GM12878 (cell line): ENCODE measurements at regions not wholly inside any gene's neighbourhood (a gene's known extent, or its start where the extent isn't known, plus 50 kb on each side); places are given as distances from the start of the nearest gene placed in this dataset.

ENCODE experiments used
- ATAC-seq: fragments of 200-7000 bp; cut with Tn5 transposase; 3 replicates; pipeline ENCODE4 v1.9.1; 2020; ENCODE audit warnings: mild to moderate bottlenecking, moderate library complexity
- BruUV-seq: library from RNA; stranded (reverse); fragments of 400-500 nt; replicated peaks from 2 replicates; lab custom pipeline; 2021; lab: Mats Ljungman, UMichigan
- CTCF ChIA-PET: fragments of 300-600 bp; sonication (Branson Sonifier 250); formaldehyde crosslinking; extraction: SDS; loops from one replicate; lab custom pipeline; 2021; ENCODE audit warnings: inconsistent platforms; lab: Yijun Ruan, JAX
- POLR2A ChIA-PET: fragments of 350-600 bp; formaldehyde crosslinking; extraction: SDS; loops from one replicate; lab custom pipeline; 2021; ENCODE audit warnings: inconsistent platforms; lab: Charles Lee
- RAD21 ChIA-PET: fragments of 300-600 bp; sonication (Branson Sonifier 250); formaldehyde crosslinking; loops from one replicate; lab custom pipeline; 2023; ENCODE audit warnings: antibody characterized with exemption; ENCODE audit not compliant: unreplicated experiment; lab: Charles Lee
- SMC1A ChIA-PET: fragments of 300-600 bp; sonication (Branson Sonifier 250); formaldehyde crosslinking; loops from one replicate; lab custom pipeline; 2023; ENCODE audit not compliant: unreplicated experiment, uncharacterized antibody; lab: Charles Lee
- DNase-seq: peaks from one replicate; pipeline ENCODE4 v3.0.0-alpha.2; 2011; ENCODE audit warnings: low read depth, low spot score
- FAIRE-seq: peaks from 3 replicates; lab custom pipeline; 2011; peaks lifted over from hg19 to GRCh38; lab: Jason Lieb, UNC
- H2AFZ ChIP-seq: 2 replicates; pipeline ENCODE4 v1.6.0; 2011; ENCODE audit warnings: low read depth, low read length, control low read depth; ENCODE audit not compliant: control insufficient read depth
- H3K27ac ChIP-seq: 2 replicates; pipeline ENCODE4 v1.5.1; 2011; ENCODE audit warnings: control low read depth; ENCODE audit not compliant: control insufficient read depth, insufficient read depth
- H3K27me3 ChIP-seq, 2 experiments: replicated peaks in 1 of 2; 2 replicates each; pipeline versions ENCODE4 v1.6.0 to v1.6.1; 2011; ENCODE audit warnings: low read length in 1 of 2; ENCODE audit not compliant: control insufficient read depth in 2 of 2, insufficient read depth in 2 of 2
- H3K36me3 ChIP-seq, 2 experiments: 2 replicates each; pipeline ENCODE4 v1.5.1; 2011; ENCODE audit warnings: low read length in 1 of 2; ENCODE audit not compliant: control insufficient read depth in 2 of 2, insufficient read depth in 2 of 2
- H3K4me1 ChIP-seq: 2 replicates; pipeline ENCODE4 v1.6.1; 2011; ENCODE audit warnings: mild to moderate bottlenecking, low read length, moderate library complexity, mixed read lengths; ENCODE audit not compliant: control insufficient read depth, insufficient read depth
- H3K4me2 ChIP-seq: 2 replicates; pipeline ENCODE4 v1.6.0; 2011; ENCODE audit warnings: control low read depth; ENCODE audit not compliant: control insufficient read depth, insufficient read depth
- H3K4me3 ChIP-seq: fragments of 200-600 bp; sonication (generic); 2 replicates; pipeline ENCODE4 v1.5.1; 2016
- H3K79me2 ChIP-seq: 2 replicates; pipeline ENCODE4 v1.6.0; 2011; ENCODE audit warnings: low read length; ENCODE audit not compliant: control insufficient read depth, insufficient read depth
- H3K9ac ChIP-seq: 2 replicates; pipeline ENCODE4 v1.8.0; 2011; ENCODE audit warnings: low read length, control low read depth, mixed read lengths; ENCODE audit not compliant: control insufficient read depth, insufficient read depth
- H3K9me3 ChIP-seq: replicated peaks from 3 replicates; pipeline ENCODE4 v1.5.1; 2011; ENCODE audit warnings: mild to moderate bottlenecking, low read length; ENCODE audit not compliant: control insufficient read depth, insufficient read depth
- H4K20me1 ChIP-seq: 2 replicates; pipeline ENCODE4 v1.6.0; 2011; ENCODE audit not compliant: control insufficient read depth, insufficient read depth
- BMI1 ChIP-seq: fragments of 450-650 bp; IDR thresholded peaks from 2 replicates; pipeline ENCODE4 v1.6.1; 2016; ENCODE audit warnings: mild to moderate bottlenecking, moderate library complexity, borderline replicate concordance
- E2F8 ChIP-seq: fragments of 450-650 bp; IDR thresholded peaks from 2 replicates; pipeline ENCODE4 v1.6.1; 2018; ENCODE audit warnings: mild to moderate bottlenecking, low read depth, moderate library complexity; ENCODE audit not compliant: partially characterized antibody
- FOS ChIP-seq: IDR thresholded peaks from 3 replicates; pipeline ENCODE4 v1.6.1; 2011; ENCODE audit warnings: borderline replicate concordance; ENCODE audit not compliant: insufficient read length; ENCODE audit errors: extremely low read depth
- JUND ChIP-seq: IDR thresholded peaks from 2 replicates; pipeline ENCODE4 v1.6.1; 2012; ENCODE audit warnings: low read depth, mild to moderate bottlenecking, low read length, improper control_type of control experiment, moderate library complexity
- NFIC ChIP-seq: IDR thresholded peaks from 2 replicates; pipeline ENCODE4 v1.6.1; 2012; ENCODE audit warnings: low read depth, mild to moderate bottlenecking, inconsistent platforms, low read length, moderate library complexity
- PAX5 ChIP-seq: IDR thresholded peaks from 2 replicates; pipeline ENCODE4 v1.6.1; 2011; ENCODE audit warnings: low read depth, low read length, borderline replicate concordance
- POLR2AphosphoS2 ChIP-seq: IDR thresholded peaks from 2 replicates; pipeline ENCODE4 v1.6.1; 2011; ENCODE audit warnings: low read depth, mild to moderate bottlenecking, low read length, improper control_type of control experiment, moderate library complexity
- RAD51 ChIP-seq: fragments of 450-650 bp; IDR thresholded peaks from 2 replicates; pipeline ENCODE4 v1.6.1; 2016; ENCODE audit warnings: moderate library complexity, mild to moderate bottlenecking, inconsistent platforms
- RCOR1 ChIP-seq: conservative IDR thresholded peaks from 2 replicates; pipeline ENCODE4 v1.6.1; 2012; ENCODE audit warnings: low read depth, low read length, improper control_type of control experiment
- ZNF207 ChIP-seq: fragments of 450-650 bp; IDR thresholded peaks from 2 replicates; pipeline ENCODE4 v1.6.1; 2014; ENCODE audit warnings: antibody characterized with exemption, mild to moderate bottlenecking, borderline replicate concordance
- ZNF622 ChIP-seq: fragments of 450-650 bp; IDR thresholded peaks from 2 replicates; pipeline ENCODE4 v1.6.1; 2017; ENCODE audit warnings: mild to moderate bottlenecking, inconsistent platforms
- ZZZ3 ChIP-seq: IDR thresholded peaks from 2 replicates; pipeline ENCODE4 v1.6.1; 2011; ENCODE audit warnings: low read depth; ENCODE audit not compliant: control insufficient read depth, insufficient read length
- WGBS: methylation state at CpG from one replicate; pipeline ENCODE4 v1.1.6; 2016; ENCODE audit warnings: low lambda C conversion rate; ENCODE audit not compliant: insufficient replicate concordance, insufficient coverage; ENCODE audit errors: missing lambda C conversion rate; 5-methylcytosine and 5-hydroxymethylcytosine counted together
- in situ Hi-C: fragments of 300-500 bp; cut with MboI; formaldehyde crosslinking; loops from 9 replicates; pipeline ENCODE4 v1.14.3; 2018; ENCODE audit warnings: mixed read lengths
- intact Hi-C: fragments of 100-400 bp; cut with micrococcal nuclease; formaldehyde crosslinking; loops from one replicate; pipeline ENCODE4 v1.14.2; 2022; ENCODE audit not compliant: unreplicated experiment

- no TSS peak for BruUV-seq
- WGBS = 23% methylated on average over 3 of the region's 3 CpGs
- in situ Hi-C loops = no loop called here
- Histone ChIP-seq H3K4me3 (no peak overlapping the region), H3K4me2 (no peak overlapping the region), H3K4me1 (no peaks in the 10 kb centered on the region), H3K79me2 (no peaks in the 10 kb centered on the region), H4K20me1 (no peaks in the 10 kb centered on the region), H2AFZ (no peak overlapping the region), H3K36me3 (no peaks in the 10 kb centered on the region), H3K27ac (no peak overlapping the region), H3K9me3 (no peaks in the 10 kb centered on the region), H3K9ac (no peak overlapping the region), H3K27me3 (no peaks in the 10 kb centered on the region)
- intact Hi-C loops = no loop called here
- no peak for FAIRE-seq
- ChIA-PET RAD21 (no interaction called here), POLR2A (no interaction called here), CTCF (no interaction called here), SMC1A (no interaction called here)
- no peak for ATAC-seq
- DNase-seq = no peak
- TF ChIP-seq NFIC (no peak), JUND (no peak), FOS (no peak), E2F8 (no peak), RCOR1 (no peak), RAD51 (no peak), ZZZ3 (no peak), PAX5 (no peak), ZNF207 (no peak), POLR2AphosphoS2 (no peak), BMI1 (no peak), ZNF622 (no peak)
Observed at GRCh38 chr12:83739607-83740006, 1052.9 kb downstream of the TMTC2 start.
